Stimulated activated CD4-positive, alpha-beta T cell treated with anti-CD3 and anti-CD28 coated beads, Interleukin-1b, Interleukin-23, amount 100 ng/mL, for 1 hour (primary cell): ENCODE measurements at regions not wholly inside any gene's neighbourhood (a gene's known extent, or its start where the extent isn't known, plus 50 kb on each side); places are given as distances from the start of the nearest gene placed in this dataset.
"Not testable (repeated sequence)": the region's sequence is repeated elsewhere in the genome, so short reads cannot be mapped to it uniquely, and the experiment has no call there.

Experiments
- DNase-seq, 2 donors: peaks; one replicate each; pipeline ENCODE4 v3.0.0-alpha.2; 2020; ENCODE audit warnings: low read depth in 2 of 2

GRCh38 chr15:99455789-99456160, 110.0 kb upstream of the MEF2A start:
- DNase-seq, result no peak

- DNase-seq, result no peak
Observed at GRCh38 chr15:99464137-99464536, 101.6 kb upstream of the MEF2A start.

- DNase-seq, result no peak
Observed at GRCh38 chr15:99466701-99467337, 99.0 kb upstream of the MEF2A start.

- no peak for DNase-seq
Observed at GRCh38 chr15:99467338-99467720, 98.5 kb upstream of the MEF2A start.

- DNase-seq, result no peak
Observed at GRCh38 chr15:99467853-99468464, 97.8 kb upstream of the MEF2A start.

- DNase-seq, result not testable (repeated sequence)
Observed at GRCh38 chr15:99470204-99470603, 95.6 kb upstream of the MEF2A start.

GRCh38 chr15:99472416-99473145, 93.2 kb upstream of the MEF2A start:
- DNase-seq, result no peak

GRCh38 chr15:99473981-99474906, 91.5 kb upstream of the MEF2A start:
- no peak for DNase-seq

- no peak for DNase-seq
Observed at GRCh38 chr15:99474909-99475753, 90.7 kb upstream of the MEF2A start.

- no peak for DNase-seq
Observed at GRCh38 chr15:99475754-99476412, 89.9 kb upstream of the MEF2A start.

- no peak for DNase-seq
Observed at GRCh38 chr15:99476413-99477222, 89.2 kb upstream of the MEF2A start.

GRCh38 chr15:99477791-99478471, 87.9 kb upstream of the MEF2A start:
- DNase-seq, result no peak

GRCh38 chr15:99478977-99479376, 86.8 kb upstream of the MEF2A start:
- DNase-seq, result no peak

- DNase-seq, result no peak
Observed at GRCh38 chr15:99480016-99480810, 85.6 kb upstream of the MEF2A start.

GRCh38 chr15:99481113-99481950, 84.5 kb upstream of the MEF2A start:
- no peak for DNase-seq

- DNase-seq, result no peak
Observed at GRCh38 chr15:99481951-99482230, 83.9 kb upstream of the MEF2A start.

GRCh38 chr15:99482993-99483392, 82.8 kb upstream of the MEF2A start:
- no peak for DNase-seq
